Tibial artery (tissue), 4 donors: ENCODE measurements at regions not wholly inside any gene's neighbourhood (a gene's known extent, or its start where the extent isn't known, plus 50 kb on each side); places are given as distances from the start of the nearest gene placed in this dataset.

Source experiments
- DNase-seq, 2 donors: peaks; one replicate each; pipeline ENCODE4 v3.0.0-alpha.2; 2019
- H3K27ac ChIP-seq, 2 donors: fragments of 200-600 bp; sonication (generic) in 1 of 2; 1 replicate in 1 of 2; 2 replicates in 1 of 2; pipeline ENCODE4 v1.5.1; 2018 to 2019; ENCODE audit warnings: mild to moderate bottlenecking in 1 of 2
- H3K27me3 ChIP-seq, 2 donors: fragments of 200-600 bp; sonication (generic) in 1 of 2; one replicate each; pipeline versions ENCODE4 v1.5.1 to v1.6.0; 2016 to 2019
- H3K36me3 ChIP-seq, 3 donors: fragments of 200-600 bp; sonication (generic) in 2 of 3; one replicate each; pipeline ENCODE4 v1.5.1; 2016 to 2019; ENCODE audit warnings: mild to moderate bottlenecking in 2 of 3
- H3K4me1 ChIP-seq, 4 donors: fragments of 200-600 bp; sonication (generic) in 2 of 4; 1 replicate in 3 of 4; 2 replicates in 1 of 4; pipeline ENCODE4 v1.5.1; 2016 to 2019
- H3K4me3 ChIP-seq, 2 donors: fragments of 200-600 bp; sonication (generic) in 1 of 2; 1 replicate in 1 of 2; 2 replicates in 1 of 2; pipeline ENCODE4 v1.5.1; 2018 to 2019; ENCODE audit warnings: mild to moderate bottlenecking in 2 of 2
- H3K9me3 ChIP-seq, 3 donors: fragments of 200-600 bp; sonication (generic) in 1 of 3; one replicate each; pipeline ENCODE4 v1.5.1; 2016 to 2019
- intact Hi-C: fragments of 100-400 bp; cut with DNase I; formaldehyde crosslinking; loops from one replicate; pipeline ENCODE4 v1.15.0; 2023; ENCODE audit warnings: low total_unique reads
- TF ChIP-seq, protein P1 (sequence below), 2 experiments: fragments of 200-600 bp in 1 of 2; fragments of 450-650 bp in 1 of 2; IDR thresholded peaks; one replicate each; pipeline ENCODE4 v1.5.1; 2017 to 2019; ENCODE audit warnings: antibody characterized with exemption in 2 of 2, mild to moderate bottlenecking in 1 of 2, moderate library complexity in 1 of 2

DNA sequence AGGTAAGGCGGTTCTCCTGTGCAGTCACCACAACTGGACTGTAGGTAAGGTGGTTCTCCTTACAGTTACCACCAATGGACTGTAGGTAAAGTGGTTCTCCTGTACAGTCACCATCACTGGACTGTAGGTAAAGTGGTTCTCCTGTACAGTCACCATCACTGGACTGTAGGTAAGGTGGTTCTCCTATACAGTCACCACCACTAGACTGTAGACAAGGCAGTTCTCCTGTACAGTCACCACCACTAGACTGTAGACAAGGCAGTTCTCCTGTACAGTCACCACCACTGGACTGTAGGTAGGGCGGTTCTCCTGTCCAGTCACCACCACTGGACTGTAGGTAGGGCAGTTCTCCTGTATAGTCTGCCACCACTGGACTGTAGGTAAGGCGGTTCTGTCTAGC, 212.3 kb downstream of the TFAP2A start:
- Histone ChIP-seq H3K36me3 (no peaks in the 10 kb centered on the region), H3K4me3 (no peak overlapping the region), H3K27me3 (no peaks in the 10 kb centered on the region), H3K4me1 (no peaks in the 10 kb centered on the region), H3K9me3 (no peaks in the 10 kb centered on the region), H3K27ac (no peak overlapping the region)
- intact Hi-C loops, result no loop called here
- DNase-seq, result no peak
- TF ChIP-seq, protein P1, sequence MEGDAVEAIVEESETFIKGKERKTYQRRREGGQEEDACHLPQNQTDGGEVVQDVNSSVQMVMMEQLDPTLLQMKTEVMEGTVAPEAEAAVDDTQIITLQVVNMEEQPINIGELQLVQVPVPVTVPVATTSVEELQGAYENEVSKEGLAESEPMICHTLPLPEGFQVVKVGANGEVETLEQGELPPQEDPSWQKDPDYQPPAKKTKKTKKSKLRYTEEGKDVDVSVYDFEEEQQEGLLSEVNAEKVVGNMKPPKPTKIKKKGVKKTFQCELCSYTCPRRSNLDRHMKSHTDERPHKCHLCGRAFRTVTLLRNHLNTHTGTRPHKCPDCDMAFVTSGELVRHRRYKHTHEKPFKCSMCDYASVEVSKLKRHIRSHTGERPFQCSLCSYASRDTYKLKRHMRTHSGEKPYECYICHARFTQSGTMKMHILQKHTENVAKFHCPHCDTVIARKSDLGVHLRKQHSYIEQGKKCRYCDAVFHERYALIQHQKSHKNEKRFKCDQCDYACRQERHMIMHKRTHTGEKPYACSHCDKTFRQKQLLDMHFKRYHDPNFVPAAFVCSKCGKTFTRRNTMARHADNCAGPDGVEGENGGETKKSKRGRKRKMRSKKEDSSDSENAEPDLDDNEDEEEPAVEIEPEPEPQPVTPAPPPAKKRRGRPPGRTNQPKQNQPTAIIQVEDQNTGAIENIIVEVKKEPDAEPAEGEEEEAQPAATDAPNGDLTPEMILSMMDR (IDR thresholded peaks at IDR 0.05), result no peak

DNA sequence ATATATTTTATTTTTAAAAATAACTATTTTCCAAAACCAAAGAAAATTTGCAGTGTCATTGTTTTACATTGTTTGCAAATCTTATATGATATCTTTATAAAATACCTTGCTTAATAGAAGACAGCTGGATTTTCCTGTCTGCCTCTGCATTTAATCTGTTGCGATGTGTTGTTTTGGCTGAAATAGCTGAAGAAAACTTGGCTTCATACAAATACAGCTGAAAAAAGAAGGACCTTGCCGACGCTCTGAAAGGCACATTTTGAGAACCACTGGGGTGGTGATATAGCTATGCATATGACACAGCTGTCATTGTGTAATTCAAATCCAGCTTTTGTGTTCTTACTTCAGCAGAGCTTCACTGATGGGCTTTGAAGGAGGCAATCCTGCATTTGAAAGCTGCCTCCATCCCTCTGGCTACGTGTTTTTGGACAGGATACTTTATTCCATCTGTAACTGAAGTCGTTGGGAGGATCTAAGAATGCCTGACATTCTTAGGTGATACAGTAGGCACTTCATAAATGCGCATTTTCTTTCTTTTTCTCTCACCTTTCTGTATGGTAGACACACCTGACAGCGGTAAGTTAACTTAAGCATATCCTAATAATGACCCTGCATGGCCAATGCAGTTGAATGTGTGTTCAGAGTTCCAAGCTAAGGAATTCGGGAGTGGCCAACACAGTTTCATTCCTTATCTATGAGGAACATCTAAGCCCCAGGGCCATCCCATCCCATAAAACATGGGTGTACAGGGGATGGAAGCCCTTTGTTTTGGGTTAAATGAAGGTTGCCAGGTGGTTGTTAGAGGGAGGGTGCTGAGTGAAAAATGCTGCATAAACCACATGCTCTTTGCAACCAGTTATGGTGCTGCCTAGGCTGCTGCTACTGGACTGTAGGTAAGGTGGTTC, 213.0 kb downstream of the TFAP2A start:
- intact Hi-C loops, result no loop called here
- H3K36me3 ChIP-seq, result no peaks in the 10 kb centered on the region
- DNase-seq, result no peak

DNA sequence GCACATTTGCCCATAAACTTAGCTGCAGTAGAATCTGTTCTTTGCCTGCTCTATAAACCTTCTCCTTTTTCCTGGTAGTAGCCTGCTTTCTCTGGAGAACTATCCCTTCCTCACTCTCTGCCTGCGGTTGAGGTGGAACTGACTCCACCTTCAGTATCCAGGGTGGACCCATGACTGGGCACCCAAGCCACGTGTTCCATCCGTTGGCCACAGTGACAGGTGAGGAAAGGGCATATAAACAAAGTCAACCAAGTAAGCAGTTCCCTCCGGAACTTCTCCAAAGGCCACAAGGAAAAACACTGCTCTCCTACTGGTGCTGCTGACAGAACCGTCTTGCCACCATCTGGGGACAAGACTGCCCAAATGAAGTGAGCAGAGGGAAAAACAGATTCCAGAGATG, 218.8 kb downstream of the TFAP2A start:
- no peaks in the 10 kb centered on the region for H3K36me3 ChIP-seq
- H3K27ac ChIP-seq, result no peak overlapping the region
- TF ChIP-seq, protein P1 (IDR thresholded peaks at IDR 0.05), result no peak
- peaks cover 0 to 6% (median 0%) of the 10 kb centered on the region in 4 donors for H3K4me1 ChIP-seq
- no peak for DNase-seq
- intact Hi-C loops, result no loop called here
- no peaks in the 10 kb centered on the region for H3K9me3 ChIP-seq
- H3K4me3 ChIP-seq, result no peak overlapping the region
- no peaks in the 10 kb centered on the region for H3K27me3 ChIP-seq

More for the DNA sequence above, 213.0 kb downstream of the TFAP2A start:
- Histone ChIP-seq H3K27me3 (no peaks in the 10 kb centered on the region), H3K27ac (no peak overlapping the region), H3K4me1 (no peaks in the 10 kb centered on the region), H3K4me3 (no peak overlapping the region), H3K9me3 (no peaks in the 10 kb centered on the region)
- TF ChIP-seq, protein P1 (IDR thresholded peaks at IDR 0.05), result no peak

DNA sequence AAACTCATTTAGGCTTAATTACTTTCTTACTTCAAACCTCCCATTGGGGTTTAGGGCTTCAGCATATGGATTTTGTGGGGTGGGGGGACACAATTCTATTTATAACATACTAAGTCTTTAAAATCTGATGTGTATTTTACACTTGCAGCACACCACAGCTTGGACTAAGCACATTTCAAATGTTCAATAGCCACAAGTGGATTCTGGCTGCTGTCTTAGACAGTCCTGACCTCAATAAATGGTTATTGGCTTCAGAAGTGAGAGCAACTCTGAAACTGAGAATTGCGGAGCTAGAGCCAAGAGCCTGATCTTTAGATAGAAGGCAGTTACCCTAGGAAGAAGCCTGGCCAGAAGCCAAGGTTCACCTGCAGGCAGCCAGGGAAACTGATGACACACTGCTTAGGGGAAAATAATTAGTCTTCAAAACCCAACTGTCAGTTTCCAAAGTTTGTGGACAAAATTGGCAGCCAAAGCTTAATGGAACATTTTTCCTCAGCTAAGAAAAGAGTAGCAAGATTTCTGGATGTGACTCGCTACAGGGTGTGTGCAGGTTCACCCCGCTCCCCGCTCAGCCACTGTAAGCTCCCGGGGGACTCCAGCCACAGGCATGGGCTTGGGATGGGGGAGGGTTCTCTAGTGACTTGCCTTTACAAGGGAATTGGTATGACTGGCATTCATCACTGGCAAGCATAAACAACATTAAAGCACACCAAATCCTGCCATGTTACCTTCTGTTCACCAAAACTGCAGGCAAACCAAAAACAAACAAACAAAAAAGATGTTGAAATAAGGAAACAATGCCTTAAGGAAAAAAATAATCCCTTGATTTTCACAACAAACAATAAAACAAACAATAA, 219.8 kb downstream of the TFAP2A start:
- Histone ChIP-seq H3K4me3 (no peak overlapping the region), H3K9me3 (no peaks in the 10 kb centered on the region), H3K27ac (no peak overlapping the region), H3K36me3 (no peaks in the 10 kb centered on the region), H3K27me3 (no peaks in the 10 kb centered on the region), H3K4me1 (peaks cover 0 to 6% (median 0%) of the 10 kb centered on the region in 4 donors)
- TF ChIP-seq, protein P1 (IDR thresholded peaks at IDR 0.05), result no peak
- DNase-seq, result no peak
- intact Hi-C loops, result no loop called here

DNA sequence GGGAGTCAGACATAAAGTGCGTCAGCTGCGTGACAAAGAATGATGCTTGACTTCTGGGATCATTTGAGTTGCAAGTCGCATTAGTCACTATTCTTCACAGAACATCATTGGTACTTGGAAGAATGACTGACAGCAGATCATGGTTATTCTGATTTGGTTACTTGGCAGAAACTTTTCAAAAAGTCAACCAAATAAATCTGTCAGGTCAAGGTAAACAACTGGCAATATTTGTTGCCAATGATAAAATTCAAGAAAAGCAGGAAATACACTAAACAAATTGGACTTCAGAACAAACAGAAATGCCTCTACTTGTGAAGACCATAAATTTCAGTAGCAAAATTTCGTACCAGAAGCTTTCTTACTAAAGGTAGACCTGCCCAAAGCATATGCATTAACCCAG, 221.6 kb downstream of the TFAP2A start:
- peaks cover 0 to 6% (median 0%) of the 10 kb centered on the region in 4 donors for H3K4me1 ChIP-seq
- H3K27me3 ChIP-seq, result no peaks in the 10 kb centered on the region
- no peak overlapping the region for H3K27ac ChIP-seq
- no peaks in the 10 kb centered on the region for H3K36me3 ChIP-seq
- no peaks in the 10 kb centered on the region for H3K9me3 ChIP-seq
- TF ChIP-seq, protein P1 (IDR thresholded peaks at IDR 0.05), result no peak
- no peak overlapping the region for H3K4me3 ChIP-seq
- intact Hi-C loops, result no loop called here
- no peak for DNase-seq
